HFF-Myc (cell line): ENCODE measurements at regions not wholly inside any gene's neighbourhood (a gene's known extent, or its start where the extent isn't known, plus 50 kb on each side); places are given as distances from the start of the nearest gene placed in this dataset.

ENCODE experiments used
- DNase-seq: peaks from one replicate; pipeline ENCODE4 v3.0.0-alpha.2; 2011; ENCODE audit warnings: low read depth; ENCODE audit errors: extremely low read depth
- H3K4me3 ChIP-seq: replicated peaks from 2 replicates; pipeline ENCODE4 v1.5.1; 2011; ENCODE audit warnings: low read depth, mild to moderate bottlenecking, control low read depth, low read length
- TF ChIP-seq, protein P1 (sequence below): IDR thresholded peaks from 2 replicates; pipeline ENCODE4 v1.5.1; 2012; ENCODE audit warnings: mild to moderate bottlenecking, low read depth, low read length, control low read depth; ENCODE audit errors: missing control alignments

DNA sequence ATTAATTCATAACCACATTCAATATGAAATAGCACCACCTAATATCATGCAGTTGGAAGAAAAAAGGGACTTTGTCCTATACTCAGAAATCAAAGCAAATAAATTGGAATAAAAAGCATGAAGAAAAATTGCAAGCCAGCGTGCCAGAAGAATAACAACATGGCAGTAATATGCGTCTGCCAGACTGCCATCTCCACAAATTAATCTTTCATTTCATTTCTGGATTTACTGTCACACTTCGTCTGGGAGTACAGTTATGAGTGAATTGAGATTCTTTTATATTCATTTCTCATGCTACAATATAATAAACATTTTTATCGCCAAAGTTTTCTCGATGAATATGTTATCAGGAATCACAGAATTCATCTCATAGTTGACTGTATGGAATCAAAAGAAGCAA is 1327.7 kb upstream of the SEL1L start:
- no peak for DNase-seq
- no peak overlapping the region for H3K4me3 ChIP-seq
- TF ChIP-seq, protein P1, sequence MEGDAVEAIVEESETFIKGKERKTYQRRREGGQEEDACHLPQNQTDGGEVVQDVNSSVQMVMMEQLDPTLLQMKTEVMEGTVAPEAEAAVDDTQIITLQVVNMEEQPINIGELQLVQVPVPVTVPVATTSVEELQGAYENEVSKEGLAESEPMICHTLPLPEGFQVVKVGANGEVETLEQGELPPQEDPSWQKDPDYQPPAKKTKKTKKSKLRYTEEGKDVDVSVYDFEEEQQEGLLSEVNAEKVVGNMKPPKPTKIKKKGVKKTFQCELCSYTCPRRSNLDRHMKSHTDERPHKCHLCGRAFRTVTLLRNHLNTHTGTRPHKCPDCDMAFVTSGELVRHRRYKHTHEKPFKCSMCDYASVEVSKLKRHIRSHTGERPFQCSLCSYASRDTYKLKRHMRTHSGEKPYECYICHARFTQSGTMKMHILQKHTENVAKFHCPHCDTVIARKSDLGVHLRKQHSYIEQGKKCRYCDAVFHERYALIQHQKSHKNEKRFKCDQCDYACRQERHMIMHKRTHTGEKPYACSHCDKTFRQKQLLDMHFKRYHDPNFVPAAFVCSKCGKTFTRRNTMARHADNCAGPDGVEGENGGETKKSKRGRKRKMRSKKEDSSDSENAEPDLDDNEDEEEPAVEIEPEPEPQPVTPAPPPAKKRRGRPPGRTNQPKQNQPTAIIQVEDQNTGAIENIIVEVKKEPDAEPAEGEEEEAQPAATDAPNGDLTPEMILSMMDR, result no peak

DNA sequence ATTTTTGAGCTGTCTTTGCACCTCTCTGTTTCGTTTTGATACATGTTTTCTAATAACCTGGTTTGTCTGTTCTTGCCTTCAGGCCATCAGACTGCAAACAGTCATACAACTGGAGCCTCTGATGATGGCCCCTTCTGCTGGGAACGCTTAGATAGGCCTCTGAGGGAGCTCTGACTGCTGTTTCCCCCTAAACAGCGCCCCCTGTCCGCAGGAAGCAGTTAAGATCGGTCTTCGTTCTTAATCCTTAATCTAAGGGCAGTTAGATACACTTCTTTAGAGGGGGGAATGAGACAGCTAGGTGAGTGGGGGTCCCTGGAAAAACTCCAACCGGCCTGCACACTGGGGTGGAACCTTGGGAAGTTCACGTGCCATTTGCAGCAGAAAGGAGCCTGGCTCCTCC is 1338.8 kb upstream of the SEL1L start:
- TF ChIP-seq, protein P1, result no peak
- DNase-seq, result no peak
- H3K4me3 ChIP-seq, result no peak overlapping the region

DNA sequence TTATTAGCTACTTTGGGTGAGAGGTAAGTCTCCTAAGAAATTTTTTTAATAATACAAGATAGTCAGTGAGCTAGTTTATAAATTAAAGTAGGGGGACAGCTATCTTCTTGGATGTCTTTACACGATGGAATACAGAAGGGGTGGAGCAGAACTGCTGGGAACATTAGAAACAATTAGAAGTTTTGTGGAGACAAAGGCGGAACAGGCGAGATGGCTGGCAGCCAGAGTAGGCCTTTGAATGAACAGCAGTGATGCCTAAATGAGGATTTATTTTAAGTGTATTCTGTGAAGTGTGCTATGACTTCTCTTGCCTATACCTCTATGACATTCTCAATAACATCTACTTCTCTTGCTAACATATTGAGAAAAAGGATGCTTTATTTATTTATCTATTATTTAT is 1345.3 kb upstream of the SEL1L start:
- DNase-seq, result no peak
- no peak overlapping the region for H3K4me3 ChIP-seq
- TF ChIP-seq, protein P1, result no peak

DNA sequence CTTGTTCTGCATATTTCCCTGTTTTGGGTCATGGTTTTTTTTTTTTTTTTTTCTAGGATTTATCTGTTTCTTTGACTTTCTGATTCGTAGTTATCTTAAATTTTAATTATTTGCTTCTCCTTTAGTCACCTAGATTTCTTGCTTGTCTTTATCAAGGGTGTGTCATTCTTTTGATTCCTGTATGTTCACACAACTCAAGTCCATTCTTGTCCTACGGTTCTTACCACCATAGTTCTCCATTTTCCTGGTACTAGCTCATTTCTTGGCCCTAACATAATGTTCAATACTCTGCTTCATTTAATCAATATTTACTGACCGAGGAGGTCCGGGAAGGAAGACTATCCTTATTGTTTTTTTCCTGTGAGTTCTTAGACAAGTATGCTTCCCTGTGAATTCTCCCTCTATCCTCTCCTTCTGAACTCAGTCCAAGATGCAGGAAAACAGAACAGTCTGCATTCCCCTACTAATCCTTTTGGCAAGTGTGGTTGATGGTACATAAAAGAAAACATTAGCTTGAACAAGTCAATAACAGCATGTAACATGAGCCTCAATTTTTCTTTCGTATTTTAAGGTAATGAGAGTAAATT is 1346.4 kb upstream of the SEL1L start:
- no peak for DNase-seq

DNA sequence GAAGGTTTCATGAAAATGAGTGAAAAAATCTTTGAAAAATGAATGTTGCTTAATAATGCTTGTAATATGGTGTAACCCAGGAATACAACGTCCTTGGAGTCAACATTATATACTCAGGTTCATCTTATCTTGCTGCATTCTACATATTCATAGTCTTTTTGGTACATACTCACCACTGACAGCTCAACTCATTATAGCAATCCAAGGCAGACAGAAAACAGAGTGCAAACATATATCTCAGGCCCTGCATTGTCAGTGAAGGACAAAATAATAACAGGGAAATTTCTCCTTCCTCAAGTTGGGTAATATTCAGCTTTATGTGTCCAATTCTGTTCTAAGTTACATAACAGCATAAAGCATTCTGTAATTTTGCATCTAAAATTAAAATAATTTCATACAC is 1353.0 kb upstream of the SEL1L start:
- TF ChIP-seq, protein P1, result no peak
- no peak overlapping the region for H3K4me3 ChIP-seq
- no peak for DNase-seq

More for the DNA sequence above, 1346.4 kb upstream of the SEL1L start:
- TF ChIP-seq, protein P1, result no peak
- no peak overlapping the region for H3K4me3 ChIP-seq

DNA sequence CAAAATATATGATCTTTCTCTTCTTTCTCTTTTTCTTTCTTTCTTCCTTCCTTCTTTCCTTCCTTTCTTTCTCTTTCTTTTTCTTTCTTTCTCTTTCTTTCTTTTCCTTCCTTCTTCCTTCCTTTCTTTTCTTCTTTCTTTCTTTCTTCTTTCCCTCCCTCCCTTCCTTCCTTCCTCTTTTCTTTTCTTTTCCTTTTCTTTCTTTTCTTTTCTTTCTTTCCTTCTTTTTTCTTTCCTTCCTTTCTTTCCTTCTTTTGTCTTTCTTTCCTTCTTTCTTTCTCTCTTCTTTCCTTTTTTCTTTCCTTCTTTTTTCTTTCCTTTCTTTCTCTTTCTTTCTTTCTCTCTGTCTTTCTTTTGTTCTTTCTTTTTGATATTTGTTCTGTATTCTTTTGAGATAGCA is 1356.0 kb upstream of the SEL1L start:
- no peak overlapping the region for H3K4me3 ChIP-seq
- no peak for DNase-seq
- TF ChIP-seq, protein P1, result no peak

DNA sequence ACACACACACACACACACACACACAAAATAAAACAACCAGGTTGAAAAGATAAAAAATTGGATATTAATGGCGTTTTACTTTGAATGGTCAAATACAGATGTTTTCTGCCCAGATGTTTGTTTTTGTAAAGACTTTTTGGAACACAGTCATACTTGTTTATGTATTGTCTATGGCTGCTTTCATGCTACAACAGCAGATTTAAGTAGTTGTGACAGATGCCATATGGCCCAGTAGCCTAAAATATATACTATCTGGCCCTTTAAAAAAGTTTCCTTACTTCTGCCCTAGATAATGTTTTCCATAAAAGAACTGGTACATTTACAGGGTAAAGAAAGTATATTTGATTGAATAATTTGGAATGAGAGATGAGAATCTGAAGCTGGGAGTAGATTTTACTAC is 1362.8 kb upstream of the SEL1L start:
- TF ChIP-seq, protein P1, result no peak
- H3K4me3 ChIP-seq, result no peak overlapping the region
- no peak for DNase-seq
